ENCODE measurements at regions not wholly inside any gene's neighbourhood (a gene's known extent, or its start where the extent isn't known, plus 50 kb on each side); places are given as distances from the start of the nearest gene placed in this dataset.

DNA sequence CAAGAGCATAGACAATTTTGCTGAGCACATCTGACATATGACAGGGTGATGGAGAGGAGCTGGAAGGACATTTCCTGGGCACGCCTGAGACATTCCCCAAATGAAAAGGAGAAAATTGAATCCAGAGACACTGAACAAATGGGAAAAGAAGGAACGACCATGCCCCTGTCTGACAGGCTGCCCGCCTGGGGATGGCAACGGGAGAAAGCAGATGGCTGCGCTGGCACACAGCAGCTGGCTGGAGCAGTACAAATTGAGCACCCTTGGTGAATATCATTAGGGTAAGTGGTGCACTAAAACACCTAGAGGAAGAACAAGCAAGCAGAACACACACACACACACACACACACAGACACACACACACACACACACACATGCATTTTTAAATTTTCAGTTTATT is 174.3 kb upstream of the DUSP10 start:
- WGBS (ENCODE audit: extremely low coverage, insufficient coverage, insufficient read length), result no CpG with 5 or more reads among the region's 5 CpGs
- Histone ChIP-seq H3K4me1 (ENCODE audit: control insufficient read depth in 1 of 2, insufficient read depth in 2 of 2, low read length in 2 of 2) (no peaks in the 10 kb centered on the region), H2AFZ (ENCODE audit: insufficient read depth, low read length, poor library complexity) (no peak overlapping the region), H3K27me3 (ENCODE audit: insufficient read depth, low read length) (no peaks in the 10 kb centered on the region), H3K36me3 (ENCODE audit: control insufficient read depth in 1 of 2, insufficient read depth in 2 of 2, low read length in 2 of 2) (no peaks in the 10 kb centered on the region), H3K4me2 (ENCODE audit: low read length) (no peak overlapping the region), H4K91ac (ENCODE audit: low read depth, low read length) (no peak overlapping the region), H3K14ac (ENCODE audit: low read length) (no peak overlapping the region), H4K12ac (ENCODE audit: low read depth, low read length) (no peak overlapping the region), H4K8ac (ENCODE audit: low read depth, low read length) (no peak overlapping the region), H3K4ac (ENCODE audit: low read depth, low read length) (no peak overlapping the region), H3K27ac (ENCODE audit: low read depth, low read length) (no peak overlapping the region), H3K9me3 (ENCODE audit: insufficient read depth, low read depth, low read length) (no peaks in the 10 kb centered on the region), H3K79me1 (ENCODE audit: low read length) (no peaks in the 10 kb centered on the region), H3K23ac (ENCODE audit: low read length) (no peak overlapping the region), H2BK12ac (ENCODE audit: low read length) (no peak overlapping the region), H2BK120ac (ENCODE audit: insufficient read depth, low read length, poor library complexity) (no peak overlapping the region), H3K79me2 (ENCODE audit: control insufficient read depth, insufficient read depth, low read length, poor library complexity) (no peaks in the 10 kb centered on the region), H2AK5ac (ENCODE audit: low read length) (no peak overlapping the region), H3K4me3 (ENCODE audit: low read depth, low read length) (no peak overlapping the region), H3K9ac (ENCODE audit: low read length) (no peak overlapping the region), H3K18ac (ENCODE audit: low read length) (no peak overlapping the region), H2BK5ac (ENCODE audit: low read depth, low read length, poor library complexity) (no peak overlapping the region)
- no peak for DNase-seq

DNA sequence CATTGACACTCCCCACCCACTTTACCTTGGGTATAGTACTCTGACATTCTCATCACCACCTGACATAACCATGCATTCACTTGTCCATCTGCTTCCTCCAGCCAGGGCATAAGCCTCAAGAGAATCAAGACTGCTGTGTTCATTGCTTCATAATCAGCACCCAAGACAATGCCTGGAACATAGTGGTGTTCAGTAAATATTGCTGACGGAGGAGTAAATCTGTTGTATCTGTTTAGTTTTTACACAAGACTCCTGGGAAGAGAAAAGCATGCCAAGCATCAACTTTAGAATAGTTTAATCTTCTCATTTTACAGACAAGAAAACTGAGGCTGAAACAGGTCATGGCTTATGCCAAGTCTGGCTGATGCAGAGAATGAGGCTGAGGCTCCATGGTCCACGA is 173.9 kb upstream of the DUSP10 start:
- no peak overlapping the region for H3K18ac ChIP-seq (ENCODE audit: low read length)
- H3K27me3 ChIP-seq (ENCODE audit: insufficient read depth, low read length), result no peaks in the 10 kb centered on the region
- no peak overlapping the region for H3K14ac ChIP-seq (ENCODE audit: low read length)
- H3K79me1 ChIP-seq (ENCODE audit: low read length), result no peaks in the 10 kb centered on the region
- H3K4me2 ChIP-seq (ENCODE audit: low read length), result no peak overlapping the region
- H3K4me3 ChIP-seq (ENCODE audit: low read depth, low read length), result no peak overlapping the region
- no CpG with 5 or more reads among the region's 2 CpGs for WGBS (ENCODE audit: extremely low coverage, insufficient coverage, insufficient read length)
- no peaks in the 10 kb centered on the region for H3K9me3 ChIP-seq (ENCODE audit: insufficient read depth, low read depth, low read length)
- H4K91ac ChIP-seq (ENCODE audit: low read depth, low read length), result no peak overlapping the region
- no peak overlapping the region for H2BK120ac ChIP-seq (ENCODE audit: insufficient read depth, low read length, poor library complexity)
- no peaks in the 10 kb centered on the region for H3K36me3 ChIP-seq (ENCODE audit: control insufficient read depth in 1 of 2, insufficient read depth in 2 of 2, low read length in 2 of 2)
- no peak for DNase-seq
- H3K9ac ChIP-seq (ENCODE audit: low read length), result no peak overlapping the region
- no peak overlapping the region for H4K12ac ChIP-seq (ENCODE audit: low read depth, low read length)
- H3K4me1 ChIP-seq (ENCODE audit: control insufficient read depth in 1 of 2, insufficient read depth in 2 of 2, low read length in 2 of 2), result no peaks in the 10 kb centered on the region
- no peak overlapping the region for H2BK12ac ChIP-seq (ENCODE audit: low read length)
- no peak overlapping the region for H2BK5ac ChIP-seq (ENCODE audit: low read depth, low read length, poor library complexity)
- no peak overlapping the region for H3K4ac ChIP-seq (ENCODE audit: low read depth, low read length)
- H2AFZ ChIP-seq (ENCODE audit: insufficient read depth, low read length, poor library complexity), result no peak overlapping the region
- H3K23ac ChIP-seq (ENCODE audit: low read length), result no peak overlapping the region
- no peaks in the 10 kb centered on the region for H3K79me2 ChIP-seq (ENCODE audit: control insufficient read depth, insufficient read depth, low read length, poor library complexity)
- no peak overlapping the region for H3K27ac ChIP-seq (ENCODE audit: low read depth, low read length)
- H2AK5ac ChIP-seq (ENCODE audit: low read length), result no peak overlapping the region
- no peak overlapping the region for H4K8ac ChIP-seq (ENCODE audit: low read depth, low read length)

DNA sequence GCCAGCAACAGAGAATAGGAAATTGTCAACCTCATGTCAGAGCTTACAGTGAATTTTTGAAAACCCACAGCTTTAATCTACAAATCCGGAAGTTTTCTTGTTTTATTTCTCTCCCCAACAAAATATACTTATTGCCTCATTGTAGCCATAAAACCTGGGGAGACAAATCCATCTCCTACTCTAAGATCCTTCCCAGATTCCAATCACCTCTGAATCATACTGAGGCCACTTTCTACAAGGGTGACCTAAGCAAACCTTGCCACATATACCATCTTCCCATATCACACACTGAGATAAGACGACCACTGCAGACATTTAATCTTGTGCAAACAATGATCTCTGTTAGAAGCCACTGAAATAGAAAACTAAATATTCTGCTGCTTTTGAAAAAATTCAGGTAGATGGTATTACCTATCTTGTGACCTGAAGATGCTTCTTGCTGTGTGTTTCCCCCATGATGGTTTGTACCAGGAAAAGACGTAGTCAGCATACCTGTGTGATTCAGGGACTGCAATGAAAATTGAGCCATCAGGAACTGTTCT is 171.5 kb upstream of the DUSP10 start:
- H3K4ac ChIP-seq (ENCODE audit: low read depth, low read length), result no peak overlapping the region
- DNase-seq, result no peak

DNA sequence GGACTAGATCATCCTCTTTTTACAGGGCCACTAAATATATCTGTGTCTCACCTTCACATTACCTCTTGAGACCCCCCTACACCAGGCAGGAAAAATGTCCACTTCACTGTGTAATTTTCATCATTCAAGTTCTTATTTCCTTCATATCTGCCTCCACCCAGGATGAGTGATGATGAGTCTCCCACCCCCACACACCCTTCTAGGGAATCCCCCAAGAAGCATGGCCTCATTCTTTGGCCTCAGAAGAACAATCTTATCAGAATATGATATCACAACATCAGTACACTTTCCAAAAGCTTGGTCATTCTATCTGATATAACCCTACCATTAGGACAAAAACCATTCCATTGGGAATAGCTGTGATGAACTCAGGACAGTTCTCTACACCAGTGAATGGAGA is 170.3 kb upstream of the DUSP10 start:
- no peak overlapping the region for H2AFZ ChIP-seq (ENCODE audit: insufficient read depth, low read length, poor library complexity)
- no peak overlapping the region for H2BK5ac ChIP-seq (ENCODE audit: low read depth, low read length, poor library complexity)
- no peak overlapping the region for H3K18ac ChIP-seq (ENCODE audit: low read length)
- no peak overlapping the region for H4K8ac ChIP-seq (ENCODE audit: low read depth, low read length)
- no peak overlapping the region for H2AK5ac ChIP-seq (ENCODE audit: low read length)
- H3K23ac ChIP-seq (ENCODE audit: low read length), result no peak overlapping the region
- no peaks in the 10 kb centered on the region for H3K79me1 ChIP-seq (ENCODE audit: low read length)
- no peaks in the 10 kb centered on the region for H3K27me3 ChIP-seq (ENCODE audit: insufficient read depth, low read length)
- H3K14ac ChIP-seq (ENCODE audit: low read length), result no peak overlapping the region
- H3K4me3 ChIP-seq (ENCODE audit: low read depth, low read length), result no peak overlapping the region
- no peak overlapping the region for H3K4ac ChIP-seq (ENCODE audit: low read depth, low read length)
- no peak overlapping the region for H3K27ac ChIP-seq (ENCODE audit: low read depth, low read length)
- H2BK120ac ChIP-seq (ENCODE audit: insufficient read depth, low read length, poor library complexity), result no peak overlapping the region
- no peak overlapping the region for H4K91ac ChIP-seq (ENCODE audit: low read depth, low read length)
- H3K9ac ChIP-seq (ENCODE audit: low read length), result no peak overlapping the region
- no peaks in the 10 kb centered on the region for H3K4me1 ChIP-seq (ENCODE audit: control insufficient read depth in 1 of 2, insufficient read depth in 2 of 2, low read length in 2 of 2)
- no peak overlapping the region for H2BK12ac ChIP-seq (ENCODE audit: low read length)
- H4K12ac ChIP-seq (ENCODE audit: low read depth, low read length), result no peak overlapping the region
- no peaks in the 10 kb centered on the region for H3K36me3 ChIP-seq (ENCODE audit: control insufficient read depth in 1 of 2, insufficient read depth in 2 of 2, low read length in 2 of 2)
- DNase-seq, result no peak
- no peak overlapping the region for H3K4me2 ChIP-seq (ENCODE audit: low read length)
- no peaks in the 10 kb centered on the region for H3K79me2 ChIP-seq (ENCODE audit: control insufficient read depth, insufficient read depth, low read length, poor library complexity)
- no peaks in the 10 kb centered on the region for H3K9me3 ChIP-seq (ENCODE audit: insufficient read depth, low read depth, low read length)

More for the DNA sequence above, 171.5 kb upstream of the DUSP10 start:
- Histone ChIP-seq H3K79me2 (ENCODE audit: control insufficient read depth, insufficient read depth, low read length, poor library complexity) (no peaks in the 10 kb centered on the region), H3K36me3 (ENCODE audit: control insufficient read depth in 1 of 2, insufficient read depth in 2 of 2, low read length in 2 of 2) (no peaks in the 10 kb centered on the region), H4K91ac (ENCODE audit: low read depth, low read length) (no peak overlapping the region), H2BK12ac (ENCODE audit: low read length) (no peak overlapping the region), H3K18ac (ENCODE audit: low read length) (no peak overlapping the region), H3K14ac (ENCODE audit: low read length) (no peak overlapping the region), H3K27ac (ENCODE audit: low read depth, low read length) (no peak overlapping the region), H2BK5ac (ENCODE audit: low read depth, low read length, poor library complexity) (no peak overlapping the region), H3K79me1 (ENCODE audit: low read length) (no peaks in the 10 kb centered on the region), H3K4me2 (ENCODE audit: low read length) (no peak overlapping the region), H3K4me1 (ENCODE audit: control insufficient read depth in 1 of 2, insufficient read depth in 2 of 2, low read length in 2 of 2) (no peaks in the 10 kb centered on the region), H2AFZ (ENCODE audit: insufficient read depth, low read length, poor library complexity) (no peak overlapping the region), H4K8ac (ENCODE audit: low read depth, low read length) (no peak overlapping the region), H3K9ac (ENCODE audit: low read length) (no peak overlapping the region), H3K27me3 (ENCODE audit: insufficient read depth, low read length) (no peaks in the 10 kb centered on the region), H2BK120ac (ENCODE audit: insufficient read depth, low read length, poor library complexity) (no peak overlapping the region), H4K12ac (ENCODE audit: low read depth, low read length) (no peak overlapping the region), H2AK5ac (ENCODE audit: low read length) (no peak overlapping the region), H3K23ac (ENCODE audit: low read length) (no peak overlapping the region), H3K4me3 (ENCODE audit: low read depth, low read length) (no peak overlapping the region), H3K9me3 (ENCODE audit: insufficient read depth, low read depth, low read length) (no peaks in the 10 kb centered on the region)
- WGBS (ENCODE audit: extremely low coverage, insufficient coverage, insufficient read length), result no CpG with 5 or more reads among the region's 3 CpGs
